Astrocyte of the cerebellum (primary cell): ENCODE measurements at regions not wholly inside any gene's neighbourhood (a gene's known extent, or its start where the extent isn't known, plus 50 kb on each side); places are given as distances from the start of the nearest gene placed in this dataset.

Source experiments
- DNase-seq: peaks from one replicate; pipeline ENCODE4 v3.0.0-alpha.2; 2011; ENCODE audit warnings: low read depth
- H3K4me3 ChIP-seq: 2 replicates; pipeline ENCODE4 v1.5.1; 2011; ENCODE audit warnings: mild to moderate bottlenecking, low read depth, low read length, moderate library complexity
- CTCF ChIP-seq: IDR thresholded peaks from 2 replicates; pipeline ENCODE4 v1.5.1; 2012; ENCODE audit warnings: low read length, low read depth, moderate library complexity, mild to moderate bottlenecking; ENCODE audit errors: missing control alignments
- in situ Hi-C: cut with HindIII; loops from 2 replicates; pipeline ENCODE4 v1.10.0; 2017; ENCODE audit warnings: low sequenced_read_pairs

- in situ Hi-C loops = no loop called here
- no peak for TF ChIP-seq CTCF
- DNase-seq = no peak
- H3K4me3 ChIP-seq = no peak overlapping the region
These were observed 180.7 kb upstream of the IL15 start for GRCh38 chr4:141455651-141456050.

- TF ChIP-seq CTCF = no peak
- H3K4me3 ChIP-seq = no peak overlapping the region
- DNase-seq = no peak
- in situ Hi-C loops = no loop called here
These were observed 178.7 kb upstream of the IL15 start for GRCh38 chr4:141457653-141458052.

DNA sequence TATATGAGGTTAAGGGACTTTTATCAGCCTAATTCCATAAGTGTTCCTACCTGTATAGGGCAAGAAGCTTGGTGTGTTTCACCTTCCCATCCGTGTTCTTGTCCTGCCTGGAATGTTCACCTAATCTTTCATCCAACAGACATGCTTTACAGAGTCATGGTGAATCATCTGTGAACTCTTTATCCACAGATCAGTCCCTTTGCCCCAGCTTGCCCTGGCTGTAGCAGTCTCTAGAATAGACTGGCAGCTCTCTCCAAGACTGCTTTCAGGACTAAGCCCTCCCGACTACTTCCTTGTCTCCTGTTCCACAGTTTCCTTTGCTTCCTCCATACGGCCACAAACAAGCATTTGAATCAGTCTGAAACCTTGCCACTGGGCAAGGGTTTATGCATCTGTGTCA lies 177.9 kb upstream of the IL15 start:
- no peak for DNase-seq
- in situ Hi-C loops = no loop called here
- no peak for TF ChIP-seq CTCF
- H3K4me3 ChIP-seq = no peak overlapping the region

DNA sequence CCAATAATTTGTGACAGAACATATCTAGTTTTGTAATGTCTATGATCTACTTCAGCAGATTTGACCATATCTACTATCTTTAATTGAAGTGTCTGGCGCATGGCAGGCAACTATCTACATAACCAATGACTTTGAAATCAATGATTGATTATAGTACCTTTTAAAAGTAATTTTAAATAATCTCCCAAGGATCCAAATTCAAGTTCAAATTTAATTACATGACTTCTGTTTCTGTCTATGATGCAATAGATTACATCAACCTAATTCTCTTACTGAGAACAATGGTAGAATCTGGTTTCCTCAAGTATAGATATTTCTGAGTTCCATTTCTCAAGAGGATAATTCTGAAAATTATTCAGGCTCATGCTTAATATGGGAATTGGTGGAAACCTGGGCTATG lies 177.4 kb upstream of the IL15 start:
- no peak overlapping the region for H3K4me3 ChIP-seq
- no peak for DNase-seq
- TF ChIP-seq CTCF = no peak
- in situ Hi-C loops = no loop called here

DNA sequence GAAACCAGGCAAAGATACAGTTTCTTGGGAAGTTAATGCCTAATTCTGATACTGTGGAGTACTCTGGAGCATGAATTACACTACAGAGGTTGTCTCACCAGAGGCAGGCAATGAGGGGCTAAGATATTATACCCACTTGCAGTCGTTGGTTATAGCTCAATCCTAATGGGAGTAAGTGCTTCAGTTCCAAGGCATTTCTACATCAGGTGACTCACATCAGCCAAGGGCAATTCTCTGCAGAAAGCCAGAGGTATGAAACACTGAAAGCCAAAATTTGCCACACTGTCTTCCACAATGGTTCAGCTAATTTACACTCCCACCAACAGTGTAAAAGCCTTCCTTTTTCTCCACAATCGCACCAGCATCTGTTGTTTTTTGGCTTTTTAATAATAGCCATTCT lies 174.0 kb upstream of the IL15 start:
- TF ChIP-seq CTCF = no peak
- in situ Hi-C loops = no loop called here
- DNase-seq = no peak
- H3K4me3 ChIP-seq = no peak overlapping the region

DNA sequence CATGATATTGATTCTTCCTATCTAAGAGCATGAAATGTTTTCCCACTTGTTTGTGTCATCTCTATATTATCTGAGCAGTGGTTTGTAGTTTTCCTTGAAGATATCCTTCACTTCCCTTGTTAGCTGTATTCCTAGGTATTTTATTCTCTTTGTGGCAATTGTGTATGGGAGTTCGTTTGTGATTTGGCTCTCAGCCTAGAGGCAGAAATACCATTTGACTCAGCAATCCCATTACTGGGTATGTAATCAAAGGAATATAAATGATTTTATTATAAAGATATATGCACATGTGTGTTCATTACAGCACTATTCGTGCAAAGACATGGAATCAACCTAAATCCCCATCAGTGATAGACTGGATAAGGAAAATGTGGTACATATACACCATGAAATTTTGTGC lies 172.7 kb upstream of the IL15 start:
- TF ChIP-seq CTCF = no peak
- in situ Hi-C loops = no loop called here
- DNase-seq = no peak
- H3K4me3 ChIP-seq = no peak overlapping the region

DNA sequence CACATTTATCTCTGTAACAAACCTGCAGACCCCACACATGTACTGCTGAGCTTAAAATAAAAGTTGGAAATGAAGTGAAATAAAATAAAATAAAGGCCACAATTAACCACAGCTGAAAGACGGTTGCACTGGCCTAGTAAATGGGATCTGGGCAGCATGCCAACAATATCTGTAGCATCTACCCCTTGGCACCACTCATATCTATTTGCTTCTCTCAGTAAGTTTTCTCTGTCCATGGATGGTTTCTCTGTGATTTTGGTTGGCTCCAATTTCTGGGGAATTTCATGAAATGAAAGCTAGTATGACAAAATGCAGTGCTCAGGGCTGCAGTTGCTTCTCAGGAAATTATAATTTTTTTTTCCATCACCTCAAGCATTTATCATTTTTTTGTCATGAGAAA lies 172.0 kb upstream of the IL15 start:
- no peak for DNase-seq
- in situ Hi-C loops = no loop called here
- TF ChIP-seq CTCF = no peak
- H3K4me3 ChIP-seq = no peak overlapping the region
